ENCODE measurements at regions not wholly inside any gene's neighbourhood (a gene's known extent, or its start where the extent isn't known, plus 50 kb on each side); places are given as distances from the start of the nearest gene placed in this dataset.

DNA sequence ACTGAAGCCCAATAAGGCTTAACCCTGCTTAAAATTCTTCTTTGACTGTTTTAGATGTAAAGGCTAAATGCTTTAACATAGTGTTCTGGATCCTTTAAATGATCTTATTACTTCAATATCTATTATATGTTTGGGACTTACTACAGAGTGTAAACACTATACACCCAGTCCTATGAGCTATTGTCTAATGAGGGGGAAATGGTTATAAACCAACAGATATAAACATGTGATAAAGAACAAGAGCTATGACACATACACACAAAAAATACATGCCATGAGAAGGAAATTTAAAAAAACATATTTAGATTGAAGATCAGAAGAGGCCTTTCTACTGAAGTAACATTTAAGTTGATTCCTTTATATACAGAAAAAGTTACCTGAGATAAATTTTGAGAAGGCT is 505.1 kb downstream of the FOXG1 start:
- DNase-seq (ENCODE audit: low read depth): no peak

DNA sequence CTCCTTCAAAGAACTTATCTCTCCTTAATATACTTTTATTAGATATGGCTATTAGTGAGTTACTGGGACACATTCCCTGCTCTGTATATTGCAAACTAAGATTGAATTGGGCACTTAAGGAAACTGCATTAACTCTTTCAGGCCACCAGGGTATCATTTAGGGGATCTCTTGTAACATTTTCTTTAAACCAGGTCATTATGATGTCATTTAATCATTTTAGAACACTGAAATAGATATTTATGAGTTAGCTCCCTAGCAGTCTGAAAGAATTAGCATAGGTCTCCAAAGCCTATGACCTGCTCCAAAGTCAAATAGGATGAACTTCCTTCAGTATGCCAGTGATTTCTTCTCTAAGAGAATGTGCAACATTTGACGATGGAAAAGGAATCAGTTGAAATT is 506.9 kb downstream of the FOXG1 start:
- no peak for DNase-seq (ENCODE audit: low read depth)

DNA sequence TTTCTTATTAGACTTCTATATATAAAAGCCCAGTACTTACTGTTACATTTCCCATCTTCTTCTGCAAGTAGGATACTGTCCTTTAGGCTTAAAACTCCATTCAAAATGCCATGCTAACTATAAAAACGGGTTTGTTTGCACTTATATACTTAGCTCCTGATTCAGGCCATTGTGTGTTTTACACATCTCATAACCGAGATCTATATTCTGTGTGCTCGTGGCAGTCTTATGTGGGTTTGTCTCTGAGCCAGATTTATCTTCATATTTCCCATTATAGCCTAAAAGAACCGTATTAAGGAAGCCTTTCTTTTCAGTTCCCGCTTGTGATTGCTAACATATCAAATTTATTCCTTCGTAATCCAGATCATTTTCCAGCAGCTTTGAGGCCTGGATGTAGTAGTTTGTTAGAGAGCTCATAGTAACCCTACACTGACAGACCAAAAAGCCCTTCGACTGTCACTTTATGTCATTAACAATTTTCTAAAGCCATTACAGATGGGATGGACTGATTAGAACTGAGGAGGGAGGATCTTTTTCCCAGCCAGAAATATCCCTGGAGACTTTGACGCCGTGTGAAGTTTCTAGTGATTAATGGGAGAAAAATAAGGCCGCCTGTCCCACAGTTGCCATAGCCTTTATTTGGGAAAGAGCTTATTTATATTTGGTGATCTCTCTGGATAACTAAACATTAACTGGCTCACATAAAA is 508.5 kb downstream of the FOXG1 start:
- DNase-seq (ENCODE audit: low read depth): peak; percentile 23

DNA sequence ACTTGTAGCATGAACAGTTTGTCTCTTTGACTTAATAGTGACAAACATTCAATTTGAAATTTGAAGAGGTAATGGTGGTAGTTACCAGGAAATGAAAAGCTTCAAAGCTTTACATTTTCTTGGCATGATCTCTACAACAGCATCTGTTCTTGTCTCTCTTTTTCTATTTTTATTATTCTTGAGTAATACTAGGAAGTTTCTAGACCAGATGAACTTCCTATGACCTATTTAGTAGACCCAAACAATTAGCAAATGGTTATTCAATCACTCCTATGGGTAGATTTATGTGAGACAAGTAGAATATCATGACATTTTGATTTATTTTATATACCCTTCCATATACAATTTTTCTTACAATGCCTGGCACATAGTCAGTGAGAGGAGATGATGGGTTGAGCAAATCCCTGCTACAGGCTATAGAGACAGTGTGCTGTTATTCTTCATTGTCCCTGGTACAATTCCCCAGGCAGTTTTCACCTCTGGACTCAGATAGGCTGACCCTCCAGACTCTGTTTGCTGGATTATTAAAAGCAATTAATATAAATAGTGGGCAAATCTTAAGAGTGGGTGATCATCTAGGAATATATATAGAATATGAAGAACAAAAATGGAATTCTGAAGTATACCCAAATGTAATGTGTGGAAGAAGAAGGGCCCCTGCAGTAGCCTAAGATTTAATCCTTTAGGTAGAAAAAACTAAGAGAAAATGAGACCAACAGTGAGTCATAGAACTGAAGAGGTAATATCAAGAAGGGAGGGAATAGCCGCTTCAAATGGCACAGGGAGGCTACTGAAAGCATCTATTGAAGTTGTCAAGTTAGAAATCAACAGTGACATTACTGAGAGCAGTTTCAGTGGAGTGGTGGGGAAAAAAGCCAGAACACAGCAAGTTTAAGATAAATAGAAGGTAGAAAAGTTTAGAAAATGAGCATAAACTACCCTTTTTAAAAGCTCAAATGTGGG is 512.0 kb downstream of the FOXG1 start:
- no peak for DNase-seq (ENCODE audit: low read depth)

DNA sequence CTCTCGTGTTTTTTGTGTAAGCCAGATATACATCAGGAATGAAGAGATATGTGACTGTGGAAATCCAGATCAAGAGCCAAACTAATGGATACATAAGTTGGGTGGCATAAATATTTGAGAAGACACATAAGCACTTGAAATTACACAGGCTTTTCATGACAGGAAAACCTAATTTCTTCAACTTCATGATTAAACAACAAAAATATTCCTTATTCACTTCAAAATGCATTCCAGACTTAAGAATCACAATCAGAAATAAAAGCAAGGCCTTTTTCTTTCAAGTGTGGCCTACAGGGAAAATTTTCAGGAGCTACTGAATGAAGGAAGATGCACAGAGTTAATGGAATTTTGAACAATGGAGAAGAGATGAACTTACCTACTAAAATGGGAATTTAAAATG is 515.6 kb downstream of the FOXG1 start:
- DNase-seq (ENCODE audit: low read depth): peak; percentile 8

DNA sequence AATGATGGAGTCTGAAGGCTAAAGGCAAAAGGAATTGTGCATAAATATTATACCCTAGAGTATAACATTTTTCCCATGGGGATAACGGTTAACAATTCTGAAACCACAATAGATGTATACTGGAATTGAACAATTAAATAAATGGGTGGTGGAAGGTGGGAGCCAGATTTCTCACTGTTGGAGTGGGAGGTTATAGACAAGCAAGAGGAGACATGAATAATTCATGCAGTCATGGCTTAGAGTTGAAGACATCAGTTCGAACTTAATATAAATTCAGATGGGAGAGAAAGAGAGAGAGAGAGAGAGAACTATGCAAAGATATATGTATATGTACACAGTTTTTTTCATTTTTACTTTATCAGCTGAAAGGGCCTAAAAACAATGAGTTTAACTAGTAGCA is 523.9 kb downstream of the FOXG1 start:
- no peak for DNase-seq (ENCODE audit: low read depth)

DNA sequence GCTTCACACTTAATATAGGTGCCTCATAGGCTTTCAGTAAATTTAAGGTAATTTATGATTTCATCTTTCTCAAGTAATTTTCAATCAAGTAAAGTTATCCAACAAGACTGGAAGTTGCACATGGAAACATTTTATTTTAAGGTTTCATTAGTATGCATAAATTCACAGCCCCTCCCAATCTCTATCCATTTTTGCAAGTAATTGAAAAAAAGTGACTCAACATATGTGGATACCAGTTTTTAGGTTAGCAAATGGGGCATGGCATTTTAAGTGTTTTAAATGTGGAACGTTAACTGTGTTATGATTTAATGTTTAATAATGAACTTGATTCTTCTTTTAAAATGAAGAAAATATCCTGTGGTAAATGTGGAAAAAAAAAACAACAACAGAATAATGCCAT is 532.8 kb downstream of the FOXG1 start:
- no peak for DNase-seq (ENCODE audit: low read depth)

DNA sequence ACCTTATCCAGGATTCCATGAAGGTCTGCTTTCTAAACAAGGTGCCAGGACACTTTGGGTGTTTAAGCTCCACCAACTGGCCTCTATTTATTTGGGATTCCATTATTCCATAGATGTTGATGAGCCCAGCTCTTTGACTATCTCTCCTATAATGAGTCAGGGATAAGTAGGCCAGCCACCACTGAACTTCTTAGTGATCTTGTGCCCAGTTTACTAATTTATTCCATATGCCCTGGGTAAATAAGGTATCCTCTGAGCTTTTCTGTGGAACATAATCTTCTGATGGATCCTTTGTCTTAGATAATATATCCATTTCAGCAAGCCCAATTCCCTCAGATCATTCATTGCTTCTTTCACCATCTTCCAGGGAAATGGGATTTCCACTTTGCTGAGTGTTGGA is 535.0 kb downstream of the FOXG1 start:
- DNase-seq (ENCODE audit: low read depth): no peak

DNA sequence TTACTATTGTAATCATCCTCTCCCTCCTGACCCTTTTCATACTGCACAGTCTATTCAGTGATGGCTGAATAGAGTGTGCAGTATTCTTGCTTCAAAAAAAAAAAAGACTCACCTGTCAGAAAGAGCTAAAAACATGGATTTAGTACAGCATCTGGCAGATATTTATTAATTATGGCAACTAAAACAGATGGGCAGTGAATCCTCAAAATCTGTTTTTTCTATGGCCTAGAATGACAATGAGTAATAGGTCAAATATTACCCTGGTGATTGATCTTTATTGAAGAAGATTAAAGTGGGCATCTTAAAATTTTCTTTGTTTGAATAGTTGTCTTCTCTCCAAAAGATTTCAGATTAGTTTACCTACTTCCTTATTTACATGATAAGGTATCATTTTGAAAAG is 543.6 kb downstream of the FOXG1 start:
- DNase-seq (ENCODE audit: low read depth): no peak

DNA sequence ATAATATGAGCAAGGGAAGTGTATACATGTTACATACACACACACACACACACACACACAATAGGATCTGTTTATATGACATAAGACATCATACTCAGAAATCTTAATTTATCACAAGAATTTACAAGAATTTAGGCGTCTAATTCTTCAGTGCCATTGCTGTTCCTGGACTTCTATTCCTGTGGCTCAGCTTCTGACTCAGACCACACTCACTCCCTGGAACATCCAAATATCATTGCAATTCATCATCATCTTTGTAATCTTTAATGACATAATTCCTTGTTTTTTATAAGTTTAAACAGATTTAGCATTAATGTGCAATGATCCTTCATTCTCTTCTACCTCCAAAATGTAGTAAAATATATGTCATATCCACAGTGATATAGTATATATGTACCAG is 544.2 kb downstream of the FOXG1 start:
- DNase-seq (ENCODE audit: low read depth): peak; percentile 48

DNA sequence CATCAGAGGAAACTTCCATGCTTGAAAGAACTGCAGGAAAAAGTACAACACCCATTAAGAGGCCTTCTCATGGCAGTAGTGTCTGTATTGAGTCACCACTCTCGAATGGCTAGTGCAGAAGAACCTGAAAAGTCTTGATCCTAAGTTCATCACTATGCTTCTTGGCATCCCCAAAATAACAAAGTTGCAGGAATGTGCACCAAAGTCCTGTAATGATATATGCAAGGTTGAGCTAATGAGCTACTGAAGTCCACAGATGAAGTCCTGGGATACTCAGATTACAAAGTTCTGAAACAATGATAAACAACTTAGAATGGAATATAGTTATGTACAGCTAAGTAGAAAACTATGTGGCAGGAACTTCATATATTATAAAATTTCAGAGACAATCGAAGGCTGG is 545.4 kb downstream of the FOXG1 start:
- no peak for DNase-seq (ENCODE audit: low read depth)

DNA sequence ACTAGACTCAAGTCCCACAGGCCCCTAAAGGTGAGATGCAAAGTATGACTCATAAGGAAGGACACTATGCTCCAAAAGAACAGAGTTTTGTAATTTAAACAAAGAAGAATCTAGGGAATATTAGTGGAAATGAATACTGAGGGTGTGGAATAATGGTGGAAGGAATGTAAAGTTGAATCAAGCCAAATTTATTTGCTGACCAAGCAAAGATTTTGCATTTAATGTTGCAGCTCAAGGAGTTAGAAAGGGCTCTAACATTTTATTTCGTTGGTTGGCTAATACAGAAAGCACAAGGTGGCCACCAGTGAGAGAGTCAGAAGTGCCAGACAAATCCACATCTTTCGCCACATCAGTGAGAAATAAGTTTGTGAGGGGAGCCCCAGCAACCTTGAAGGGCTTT is 550.3 kb downstream of the FOXG1 start:
- DNase-seq (ENCODE audit: low read depth): no peak

DNA sequence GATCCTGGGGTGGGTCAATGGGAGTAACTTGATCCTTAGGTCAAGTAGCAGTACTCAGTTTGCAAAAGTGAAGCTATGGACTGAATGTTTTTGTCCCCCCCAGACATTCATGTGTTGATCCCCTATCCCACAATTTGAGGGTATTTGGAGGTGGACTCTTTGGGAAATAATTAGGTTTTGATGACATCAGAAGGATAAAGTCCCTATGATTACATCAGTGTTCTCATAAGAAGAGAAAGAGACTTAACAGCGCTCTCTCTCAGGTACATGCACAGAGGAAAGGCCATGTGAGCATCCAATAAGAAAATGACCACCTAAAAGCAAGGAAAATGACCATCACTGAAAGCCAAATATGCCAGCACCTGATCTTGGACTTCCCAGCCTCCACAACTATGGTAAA is 550.8 kb downstream of the FOXG1 start:
- DNase-seq (ENCODE audit: low read depth): no peak

DNA sequence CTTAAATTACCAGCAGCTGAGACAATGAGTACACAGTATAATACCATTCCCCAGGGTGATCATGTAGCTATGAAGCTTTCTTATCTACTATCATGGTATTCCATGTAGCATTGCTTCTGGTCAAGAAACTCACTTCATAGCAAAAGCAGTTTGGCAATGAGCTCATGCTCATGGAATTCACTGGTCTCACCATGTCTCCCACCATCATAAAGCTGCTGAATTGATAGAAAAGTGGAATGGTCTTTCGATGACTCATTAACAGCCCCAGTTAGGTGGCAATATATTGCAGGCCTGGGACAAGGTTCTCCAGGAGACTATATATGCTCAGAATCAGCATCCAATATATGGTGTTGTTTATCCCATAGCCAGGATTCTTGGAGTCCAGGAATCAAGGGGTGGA is 553.7 kb downstream of the FOXG1 start:
- no peak for DNase-seq (ENCODE audit: low read depth)

DNA sequence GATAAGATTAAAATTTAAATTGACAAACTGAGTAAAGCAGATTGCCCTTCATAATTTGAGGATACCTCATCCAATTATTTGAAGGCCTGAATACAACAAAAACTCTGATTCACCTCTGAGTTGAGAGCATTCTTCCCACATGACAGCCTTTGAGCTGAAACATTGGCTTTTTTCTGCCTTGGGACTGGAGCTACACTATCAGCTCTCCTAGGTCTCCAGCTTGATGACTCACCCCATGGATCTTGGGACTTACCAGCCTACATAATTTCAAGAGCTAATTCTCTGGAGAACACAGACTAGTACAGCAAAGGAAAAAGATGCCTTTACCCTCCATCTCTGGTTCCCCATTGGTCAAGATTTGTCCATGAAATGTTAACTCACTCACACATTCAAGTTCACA is 555.1 kb downstream of the FOXG1 start:
- DNase-seq (ENCODE audit: low read depth): peak; percentile 4

DNA sequence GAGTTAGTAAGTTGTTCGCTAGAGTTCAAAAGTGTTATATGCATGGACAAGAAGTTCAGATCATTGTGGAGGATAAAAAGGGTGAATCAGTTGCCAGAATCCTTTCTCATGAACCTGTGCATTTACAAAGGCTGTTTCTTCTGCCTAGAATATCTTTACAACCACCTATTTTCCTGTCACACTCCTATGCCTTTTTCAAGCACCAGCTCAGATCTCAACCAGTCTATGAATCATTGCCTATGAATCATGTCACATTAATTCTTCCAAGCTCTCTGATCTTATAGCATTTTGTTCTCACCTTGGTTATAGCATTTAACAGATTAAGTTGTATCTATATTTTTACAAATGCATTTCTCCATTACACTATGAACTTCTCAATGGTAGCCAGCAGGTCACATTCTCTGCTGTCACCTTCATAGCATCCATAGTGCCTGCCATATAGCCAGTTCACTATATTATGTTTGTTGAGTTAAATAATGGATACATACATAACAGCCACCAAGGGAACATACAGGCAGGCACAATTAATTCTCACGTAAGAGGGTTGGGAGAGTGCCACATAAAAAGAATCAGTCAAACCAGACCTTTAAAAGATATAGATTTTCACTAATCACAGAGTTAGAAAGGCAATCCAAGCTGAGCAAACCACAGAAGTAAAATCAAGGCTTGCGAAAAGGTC is 573.0 kb downstream of the FOXG1 start:
- no peak for DNase-seq (ENCODE audit: low read depth)

DNA sequence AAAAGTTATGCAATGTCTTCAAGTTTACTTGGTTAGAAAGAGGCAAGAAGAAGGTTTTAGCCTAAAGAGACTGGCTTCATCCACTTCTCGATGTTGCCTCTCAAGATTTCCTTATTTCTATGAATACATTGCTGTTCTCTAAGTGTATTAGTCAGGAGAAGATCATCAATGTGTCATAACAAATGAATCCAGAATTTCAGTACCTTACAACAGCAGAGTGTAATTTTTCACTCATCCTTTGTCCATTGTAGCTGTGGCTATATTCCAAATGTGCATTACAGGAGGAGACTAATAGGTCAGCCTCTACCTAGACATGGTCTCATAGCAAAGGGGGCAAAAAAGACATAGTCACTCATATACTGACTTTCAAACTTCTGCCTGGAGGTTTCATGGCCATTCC is 579.1 kb downstream of the PRKD1 start:
- DNase-seq (ENCODE audit: low read depth): no peak

DNA sequence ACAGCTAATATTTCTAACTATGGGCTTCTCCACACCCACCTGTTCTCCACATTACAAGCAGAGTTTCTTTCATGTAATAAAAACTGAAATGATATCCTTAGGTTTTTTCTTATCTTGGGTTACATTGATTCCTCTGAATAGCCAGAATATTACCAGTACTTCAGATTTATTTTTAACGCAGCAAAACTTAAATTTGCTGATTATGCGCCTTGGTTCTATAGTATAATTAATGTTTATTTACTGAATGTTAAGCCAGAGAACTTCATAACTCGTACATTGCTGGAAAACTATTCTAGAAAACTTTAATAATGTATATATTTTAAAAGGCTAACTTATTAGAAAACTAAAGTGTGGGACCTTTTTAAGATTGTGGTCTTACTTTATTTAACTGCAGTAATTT is 577.2 kb downstream of the PRKD1 start:
- DNase-seq (ENCODE audit: low read depth): no peak

DNA sequence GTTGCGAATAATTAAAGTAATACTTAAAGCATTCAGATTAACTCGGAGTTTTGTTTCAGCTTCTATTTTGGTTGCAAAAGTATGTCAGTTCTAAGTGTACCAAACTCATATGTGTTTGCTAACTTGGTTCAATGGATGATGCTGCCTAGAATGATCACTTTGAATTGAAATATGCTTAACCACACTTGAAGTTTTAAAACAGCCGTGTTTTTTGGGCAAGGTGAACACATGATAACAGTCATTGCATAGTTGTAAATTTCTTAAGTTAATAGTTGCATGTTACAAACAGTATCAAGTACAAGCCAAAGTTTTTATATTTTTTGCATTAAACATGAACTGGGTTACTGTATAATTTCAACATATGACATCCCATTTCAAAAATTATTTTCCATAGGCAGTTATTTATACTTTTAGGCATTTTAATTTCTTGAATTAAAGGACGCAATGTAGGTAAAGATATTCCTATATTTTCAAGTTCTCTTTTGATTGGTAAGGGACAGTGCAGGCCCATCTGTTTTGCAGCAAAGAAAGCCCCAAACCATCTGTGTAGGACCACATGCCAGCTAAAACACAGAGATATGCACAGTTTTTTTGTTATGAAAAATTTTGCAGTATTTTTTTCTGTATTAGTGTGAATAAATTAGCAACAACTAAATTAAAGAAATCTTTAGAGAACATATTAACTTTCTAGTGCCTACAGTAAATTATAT is 575.5 kb downstream of the PRKD1 start:
- DNase-seq (ENCODE audit: low read depth): no peak

DNA sequence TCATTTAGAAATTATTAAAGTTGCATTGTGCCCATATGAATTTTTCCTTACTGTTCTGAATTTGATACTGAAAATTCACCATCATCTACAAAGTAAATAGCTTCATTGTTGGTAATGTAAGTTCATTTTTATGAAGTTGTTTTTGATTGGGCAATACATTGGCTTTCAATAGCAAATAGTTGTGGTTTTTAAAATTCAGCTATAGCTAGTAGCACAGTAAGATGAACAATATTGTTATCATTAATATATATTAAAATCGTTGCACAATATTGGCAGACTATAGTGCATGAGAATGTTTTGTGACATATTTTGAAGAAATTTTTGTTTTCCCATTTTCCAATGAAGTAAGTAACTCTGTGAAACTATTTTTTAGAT is 575.0 kb downstream of the PRKD1 start:
- DNase-seq (ENCODE audit: low read depth): no peak

DNA sequence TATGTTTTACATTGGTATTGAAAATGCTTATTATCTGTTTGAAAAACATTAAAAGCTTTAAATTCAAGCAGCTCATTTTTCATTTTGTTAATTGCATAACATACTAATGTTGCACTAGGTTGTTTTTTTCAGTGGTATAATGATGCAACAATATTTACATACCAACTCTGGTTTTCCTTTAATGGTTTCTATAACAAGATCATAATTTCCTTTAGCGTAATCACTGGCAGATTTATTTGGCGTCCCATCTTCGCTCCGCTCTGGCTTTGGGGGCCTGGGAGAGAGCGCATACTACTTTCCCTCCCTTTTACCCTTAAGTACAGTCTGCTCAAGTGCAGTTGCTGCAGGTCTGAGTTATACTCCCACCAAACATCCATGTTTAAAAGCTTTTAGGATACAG is 574.1 kb downstream of the PRKD1 start:
- DNase-seq (ENCODE audit: low read depth): no peak

DNA sequence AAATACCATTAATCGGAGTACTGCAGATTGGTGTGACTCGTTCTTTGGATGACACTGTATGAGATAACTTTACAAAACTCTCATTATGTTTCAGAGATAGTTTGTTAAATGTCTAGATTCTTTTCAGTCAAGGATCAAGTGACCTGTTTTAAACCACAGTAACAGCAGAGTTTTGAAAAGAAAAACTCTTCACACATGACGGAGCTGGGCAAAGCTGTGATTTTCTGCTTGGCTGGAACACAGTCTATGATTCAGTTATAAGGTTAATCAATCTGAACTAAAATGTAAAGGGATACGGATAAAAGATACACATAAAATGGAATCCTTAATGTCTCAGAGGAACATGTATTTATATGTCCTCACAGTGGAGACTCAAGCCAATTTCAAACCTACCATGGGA is 573.2 kb downstream of the PRKD1 start:
- DNase-seq (ENCODE audit: low read depth): no peak

Data from myocyte (in vitro differentiated cells).